Prostate gland (tissue), 2 donors: ENCODE measurements at regions not wholly inside any gene's neighbourhood (a gene's known extent, or its start where the extent isn't known, plus 50 kb on each side); places are given as distances from the start of the nearest gene placed in this dataset.

Experiments
- DNase-seq: peaks from one replicate; pipeline ENCODE4 v3.0.0-alpha.2; 2019; ENCODE audit warnings: low spot score
- H3K27ac ChIP-seq, 2 donors: fragments of 200-600 bp; sonication (generic); 2 replicates each; pipeline ENCODE4 v1.5.1; 2017 to 2019
- H3K27me3 ChIP-seq: fragments of 200-600 bp; sonication (generic); replicated peaks from 2 replicates; pipeline ENCODE4 v1.5.1; 2019; ENCODE audit not compliant: insufficient read depth
- H3K36me3 ChIP-seq, 2 donors: fragments of 200-600 bp; sonication (generic); 1 replicate in 1 of 2; 2 replicates in 1 of 2; pipeline versions ENCODE4 v1.5.1 to v1.8.1; 2017 to 2019
- H3K4me1 ChIP-seq: fragments of 200-600 bp; sonication (generic); replicated peaks from 2 replicates; pipeline ENCODE4 v1.5.1; 2019
- H3K4me3 ChIP-seq, 2 donors: fragments of 200-600 bp; sonication (generic); 2 replicates each; pipeline ENCODE4 v1.5.1; 2017 to 2019
- H3K9me3 ChIP-seq: fragments of 200-600 bp; sonication (generic); 2 replicates; pipeline ENCODE4 v1.5.1; 2017
- POLR2A ChIP-seq: fragments of 450-650 bp; IDR thresholded peaks from one replicate; pipeline ENCODE4 v1.6.1; 2016; ENCODE audit warnings: antibody characterized with exemption, mild to moderate bottlenecking
- POLR2AphosphoS5 ChIP-seq: sonication (generic); formaldehyde crosslinking; IDR thresholded peaks from one replicate; pipeline ENCODE4 v1.6.1; 2017; ENCODE audit warnings: antibody characterized with exemption
- WGBS: methylation state at CpG from one replicate; pipeline ENCODE4 v1.1.5; 2018; 5-methylcytosine and 5-hydroxymethylcytosine counted together
- intact Hi-C: fragments of 100-400 bp; cut with DNase I; formaldehyde crosslinking; loops from one replicate; pipeline ENCODE4 v1.14.2; 2022
- TF ChIP-seq, protein P1 (sequence below), 4 experiments: fragments of 200-600 bp in 2 of 4; fragments of 450-650 bp in 2 of 4; sonication (generic) in 2 of 4; IDR thresholded peaks; 1 replicate in 3 of 4; 2 replicates in 1 of 4; pipeline ENCODE4 v1.5.1; 2016 to 2019; ENCODE audit warnings: antibody characterized with exemption in 4 of 4, mild to moderate bottlenecking in 2 of 4, moderate library complexity in 2 of 4

DNA sequence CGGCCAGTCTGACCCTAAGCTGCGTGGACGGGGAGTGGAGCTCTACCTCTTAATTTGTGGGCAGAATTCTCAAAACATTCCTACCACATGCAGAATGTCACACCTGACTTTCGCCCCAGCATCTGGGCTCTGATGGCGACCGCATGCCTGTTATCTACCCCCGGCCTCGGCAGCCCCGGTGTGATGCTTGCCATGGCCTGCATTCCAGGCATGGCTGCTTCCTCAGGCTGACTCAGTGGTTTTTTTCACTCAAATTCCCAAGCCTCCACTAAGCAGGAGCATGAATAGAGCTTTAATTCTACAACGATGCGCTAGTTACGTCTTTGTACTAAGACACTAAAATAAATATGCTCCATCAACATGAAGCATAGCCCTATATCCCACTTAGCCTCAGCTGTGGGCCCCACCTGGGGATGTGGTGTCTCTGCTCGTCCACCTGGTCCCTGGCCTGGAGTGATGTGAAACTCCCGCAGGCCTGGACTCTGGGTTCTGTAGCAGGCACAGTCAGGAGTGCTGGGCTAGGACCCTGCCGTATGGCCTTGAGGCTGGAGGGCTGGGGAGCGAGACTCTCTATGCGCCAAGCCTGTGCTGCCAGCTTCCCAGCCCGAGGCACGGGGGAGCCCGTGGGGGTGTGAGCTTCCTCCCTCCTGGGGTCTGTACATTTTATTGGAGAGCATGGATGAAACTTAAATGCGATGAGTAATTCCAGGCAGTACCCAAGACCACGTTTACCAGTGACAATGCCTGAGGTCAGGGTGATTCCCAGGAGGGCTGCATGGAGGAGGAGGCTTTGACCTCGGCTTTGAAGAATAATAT, 153.2 kb downstream of the CTTN start:
- no peaks in the 10 kb centered on the region for H3K27me3 ChIP-seq
- intact Hi-C loops = no loop called here

DNA sequence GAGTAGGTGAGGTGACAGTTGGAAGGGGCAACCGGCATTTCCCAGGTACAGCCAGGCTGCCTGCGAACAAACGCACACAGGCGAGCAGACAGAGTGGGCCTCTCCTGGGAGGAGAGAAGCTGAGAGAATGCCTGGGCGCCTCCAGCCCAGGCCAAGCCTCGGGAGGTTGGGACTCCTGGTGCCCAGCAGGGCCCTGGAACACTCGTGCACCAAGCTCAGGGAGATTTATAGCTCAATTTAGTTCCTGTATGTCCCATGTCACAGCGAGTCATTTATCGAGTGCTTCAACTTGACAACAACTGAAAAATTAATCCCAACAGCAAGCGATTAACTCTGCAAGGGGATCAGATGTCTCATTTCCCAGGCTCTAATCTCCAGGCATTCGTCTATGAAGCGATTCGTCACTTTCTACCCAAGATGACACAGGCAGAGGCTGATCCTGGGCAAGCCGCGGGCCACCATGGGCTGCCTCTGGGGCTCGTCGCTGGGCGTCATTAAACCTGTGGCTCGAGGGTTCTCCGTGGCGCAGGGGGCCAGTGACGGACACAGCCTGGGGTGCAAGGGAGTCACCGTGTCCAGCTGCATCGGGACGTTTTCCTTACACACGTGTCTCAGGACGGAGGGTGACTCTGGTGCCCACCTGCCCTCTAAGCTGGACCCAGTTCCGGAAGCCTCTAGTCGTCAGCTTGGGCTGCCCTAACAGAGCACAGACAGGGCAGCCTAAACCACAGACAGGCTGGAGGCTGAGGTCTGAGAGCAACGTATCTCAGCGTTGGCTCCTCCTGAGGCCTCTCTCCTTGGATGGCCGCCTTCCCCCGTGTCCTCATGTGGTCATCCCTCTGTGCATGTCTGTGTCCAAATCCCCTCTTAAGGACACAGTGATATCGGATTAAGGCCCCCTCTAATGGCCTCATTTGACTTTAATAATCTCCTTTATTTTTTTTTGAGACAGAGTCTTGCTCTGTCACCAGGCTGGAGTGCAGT, 154.1 kb downstream of the CTTN start:
- Histone ChIP-seq H3K4me3 (no peak overlapping the region), H3K36me3 (no peaks in the 10 kb centered on the region), H3K9me3 (no peaks in the 10 kb centered on the region), H3K27ac (no peak overlapping the region), H3K4me1 (no peaks in the 10 kb centered on the region), H3K27me3 (no peaks in the 10 kb centered on the region)
- no peak for DNase-seq
- WGBS = 87% methylated on average over 34 of the region's 34 CpGs
- no peak for TF ChIP-seq POLR2A
- TF ChIP-seq, protein P1, sequence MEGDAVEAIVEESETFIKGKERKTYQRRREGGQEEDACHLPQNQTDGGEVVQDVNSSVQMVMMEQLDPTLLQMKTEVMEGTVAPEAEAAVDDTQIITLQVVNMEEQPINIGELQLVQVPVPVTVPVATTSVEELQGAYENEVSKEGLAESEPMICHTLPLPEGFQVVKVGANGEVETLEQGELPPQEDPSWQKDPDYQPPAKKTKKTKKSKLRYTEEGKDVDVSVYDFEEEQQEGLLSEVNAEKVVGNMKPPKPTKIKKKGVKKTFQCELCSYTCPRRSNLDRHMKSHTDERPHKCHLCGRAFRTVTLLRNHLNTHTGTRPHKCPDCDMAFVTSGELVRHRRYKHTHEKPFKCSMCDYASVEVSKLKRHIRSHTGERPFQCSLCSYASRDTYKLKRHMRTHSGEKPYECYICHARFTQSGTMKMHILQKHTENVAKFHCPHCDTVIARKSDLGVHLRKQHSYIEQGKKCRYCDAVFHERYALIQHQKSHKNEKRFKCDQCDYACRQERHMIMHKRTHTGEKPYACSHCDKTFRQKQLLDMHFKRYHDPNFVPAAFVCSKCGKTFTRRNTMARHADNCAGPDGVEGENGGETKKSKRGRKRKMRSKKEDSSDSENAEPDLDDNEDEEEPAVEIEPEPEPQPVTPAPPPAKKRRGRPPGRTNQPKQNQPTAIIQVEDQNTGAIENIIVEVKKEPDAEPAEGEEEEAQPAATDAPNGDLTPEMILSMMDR (IDR thresholded peaks at IDR 0.05) = no peak
- intact Hi-C loops = no loop called here

More for the DNA sequence above, 153.2 kb downstream of the CTTN start:
- Histone ChIP-seq H3K9me3 (no peaks in the 10 kb centered on the region), H3K4me3 (no peak overlapping the region), H3K27ac (no peak overlapping the region), H3K36me3 (no peaks in the 10 kb centered on the region), H3K4me1 (no peaks in the 10 kb centered on the region)
- no peak for DNase-seq
- 74% methylated on average over 23 of the region's 23 CpGs for WGBS
- TF ChIP-seq, protein P1 (IDR thresholded peaks at IDR 0.05) = no peak
- TF ChIP-seq POLR2A (no peak), POLR2AphosphoS5 (no peak)

DNA sequence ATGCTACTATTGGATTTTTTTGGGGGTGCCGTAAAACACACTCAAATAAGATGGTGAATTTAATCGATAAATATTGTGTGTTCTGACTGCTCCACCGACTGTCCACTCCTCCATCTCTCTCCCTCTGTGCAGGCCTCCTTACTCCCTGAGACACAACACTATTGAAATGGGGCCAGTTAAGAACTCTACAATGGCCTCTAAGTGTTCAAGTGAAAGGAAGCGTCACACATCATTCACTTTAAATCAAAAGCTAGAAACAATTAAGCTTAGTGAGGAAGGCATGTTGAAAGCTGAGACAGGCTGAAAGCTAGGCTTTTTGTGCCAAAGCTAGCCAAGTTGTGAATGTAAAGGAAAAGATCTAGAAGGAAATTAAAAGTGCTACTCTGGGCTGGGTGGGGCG, 156.7 kb downstream of the CTTN start:
- no peaks in the 10 kb centered on the region for H3K27me3 ChIP-seq
- no peak for DNase-seq
- 87% methylated on average over 5 of the region's 5 CpGs for WGBS
- intact Hi-C loops = no loop called here
- H3K27ac ChIP-seq = no peak overlapping the region
- TF ChIP-seq, protein P1 (IDR thresholded peaks at IDR 0.05) = no peak
- TF ChIP-seq POLR2A (no peak), POLR2AphosphoS5 (no peak)
- H3K4me3 ChIP-seq = no peak overlapping the region
- no peaks in the 10 kb centered on the region for H3K9me3 ChIP-seq
- no peaks in the 10 kb centered on the region for H3K36me3 ChIP-seq
- H3K4me1 ChIP-seq = no peaks in the 10 kb centered on the region

DNA sequence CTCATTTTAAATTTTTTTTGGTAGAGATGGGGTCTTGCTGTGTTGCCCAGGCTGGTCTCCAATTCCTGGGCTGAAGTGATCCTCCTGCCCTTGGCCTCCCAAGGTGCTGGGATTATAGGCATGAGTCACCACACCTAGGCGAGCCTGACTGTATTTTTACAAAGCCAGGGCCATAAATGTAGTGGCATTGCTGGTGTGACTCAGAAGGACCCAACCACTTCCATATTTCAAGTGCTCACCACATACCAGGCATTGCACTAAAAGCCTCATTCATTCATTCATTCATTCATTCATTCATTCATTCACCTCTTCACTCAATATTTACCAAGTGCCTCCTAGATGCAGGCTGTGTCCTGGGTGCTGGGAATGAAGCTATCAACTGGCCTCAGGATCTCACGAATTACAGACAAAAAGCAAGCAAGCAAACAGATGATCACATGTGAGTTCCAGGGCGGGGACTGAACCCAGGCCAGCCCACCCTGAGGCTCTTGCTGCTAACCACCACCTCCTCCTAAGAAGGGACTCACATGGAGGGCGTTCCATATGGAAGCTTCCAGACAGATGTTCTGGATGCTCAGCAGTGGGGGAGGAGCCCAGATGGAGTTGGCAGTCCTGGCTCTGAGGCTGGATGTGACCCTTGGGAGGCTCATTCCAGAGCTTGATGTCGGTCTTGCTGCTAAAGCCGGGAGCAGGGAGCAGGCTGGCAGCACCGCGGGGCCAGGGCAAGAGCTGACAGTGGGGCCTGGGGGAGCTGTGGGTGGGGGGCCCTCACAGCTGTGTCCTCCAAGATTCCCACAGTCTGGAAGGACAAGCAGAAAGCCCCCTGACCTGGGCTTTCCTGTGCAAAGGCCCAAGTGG, 158.8 kb downstream of the CTTN start:
- no peak overlapping the region for H3K4me3 ChIP-seq
- DNase-seq = no peak
- no peak overlapping the region for H3K27ac ChIP-seq
- intact Hi-C loops = no loop called here
- TF ChIP-seq, protein P1 (IDR thresholded peaks at IDR 0.05) = no peak
- no peak for TF ChIP-seq POLR2AphosphoS5
- TF ChIP-seq POLR2A = no peak
- no peaks in the 10 kb centered on the region for H3K9me3 ChIP-seq
- WGBS = 77% methylated on average over 8 of the region's 8 CpGs
- H3K4me1 ChIP-seq = no peaks in the 10 kb centered on the region
- no peaks in the 10 kb centered on the region for H3K27me3 ChIP-seq
- H3K36me3 ChIP-seq = no peaks in the 10 kb centered on the region
